C4-2B (cell line): ENCODE measurements at regions not wholly inside any gene's neighbourhood (a gene's known extent, or its start where the extent isn't known, plus 50 kb on each side); places are given as distances from the start of the nearest gene placed in this dataset.

Experiments
- CTCF ChIP-seq: fragments of 450-650 bp; conservative IDR thresholded peaks from 2 replicates; pipeline ENCODE4 v1.5.1; 2017; ENCODE audit warnings: mild to moderate bottlenecking
- ZFX ChIP-seq: fragments of 450-650 bp; IDR thresholded peaks from 2 replicates; pipeline ENCODE4 v1.6.1; 2017

- TF ChIP-seq CTCF (no peak), ZFX (no peak)
Observed at GRCh38 chr14:84544486-84545131, 985.3 kb upstream of the FLRT2 start.
